Neuron (in vitro differentiated cells): ENCODE measurements at regions not wholly inside any gene's neighbourhood (a gene's known extent, or its start where the extent isn't known, plus 50 kb on each side); places are given as distances from the start of the nearest gene placed in this dataset.
"Not testable (repeated sequence)": the region's sequence is repeated elsewhere in the genome, so short reads cannot be mapped to it uniquely, and the experiment has no call there.

Experiments
- H2AFZ ChIP-seq: one replicate; pipeline ENCODE4 v1.6.1; 2013; ENCODE audit warnings: low read depth, mild to moderate bottlenecking, inconsistent platforms, low read length, moderate library complexity
- H3K27me3 ChIP-seq: one replicate; pipeline ENCODE4 v1.6.1; 2013; ENCODE audit warnings: low read length; ENCODE audit not compliant: insufficient read depth
- H3K36me3 ChIP-seq: one replicate; pipeline ENCODE4 v1.6.1; 2013; ENCODE audit warnings: low read length; ENCODE audit not compliant: insufficient read depth
- H3K4me1 ChIP-seq: one replicate; pipeline ENCODE4 v1.6.1; 2013; ENCODE audit warnings: low read length; ENCODE audit not compliant: insufficient read depth
- H3K4me3 ChIP-seq: 2 replicates; pipeline ENCODE4 v1.5.1; 2013; ENCODE audit warnings: mild to moderate bottlenecking, low read length, moderate library complexity
- H3K9me3 ChIP-seq: one replicate; pipeline ENCODE4 v1.6.1; 2013; ENCODE audit warnings: low read length

DNA sequence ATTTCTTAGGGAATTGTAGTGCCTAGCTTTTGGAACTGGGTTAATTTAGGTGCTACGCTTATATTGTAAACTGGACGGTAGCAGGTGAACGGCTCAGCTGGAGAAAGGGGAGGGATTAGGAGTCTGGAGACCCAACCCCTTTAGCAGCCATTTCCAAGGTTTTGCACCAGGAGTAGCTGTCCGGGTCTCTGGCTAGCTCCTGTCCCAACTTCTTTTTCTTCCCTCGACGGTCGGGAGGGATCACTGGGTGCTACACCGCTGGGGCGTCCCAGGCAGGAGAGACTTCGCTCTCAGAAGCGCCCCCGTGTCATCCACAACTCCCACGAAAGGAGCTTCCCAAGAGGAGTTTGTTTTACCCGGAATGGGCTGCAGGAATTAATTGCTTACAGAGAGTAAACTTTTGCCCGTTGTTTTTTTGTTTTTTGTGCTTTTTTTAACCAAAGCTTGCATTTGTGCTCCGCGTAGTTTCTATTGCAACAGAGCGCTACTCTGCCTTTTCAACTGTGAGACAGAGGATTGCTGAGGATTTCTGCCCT lies 1640.9 kb upstream of the C9orf72 start:
- Histone ChIP-seq H3K9me3 (no peaks in the 10 kb centered on the region), H3K4me1 (peaks cover 20% of the 10 kb centered on the region), H3K27me3 (peaks cover 27% of the 10 kb centered on the region), H3K36me3 (no peaks in the 10 kb centered on the region), H3K4me3 (peak overlapping the region; percentile 90), H2AFZ (peak overlapping the region; percentile 99)

DNA sequence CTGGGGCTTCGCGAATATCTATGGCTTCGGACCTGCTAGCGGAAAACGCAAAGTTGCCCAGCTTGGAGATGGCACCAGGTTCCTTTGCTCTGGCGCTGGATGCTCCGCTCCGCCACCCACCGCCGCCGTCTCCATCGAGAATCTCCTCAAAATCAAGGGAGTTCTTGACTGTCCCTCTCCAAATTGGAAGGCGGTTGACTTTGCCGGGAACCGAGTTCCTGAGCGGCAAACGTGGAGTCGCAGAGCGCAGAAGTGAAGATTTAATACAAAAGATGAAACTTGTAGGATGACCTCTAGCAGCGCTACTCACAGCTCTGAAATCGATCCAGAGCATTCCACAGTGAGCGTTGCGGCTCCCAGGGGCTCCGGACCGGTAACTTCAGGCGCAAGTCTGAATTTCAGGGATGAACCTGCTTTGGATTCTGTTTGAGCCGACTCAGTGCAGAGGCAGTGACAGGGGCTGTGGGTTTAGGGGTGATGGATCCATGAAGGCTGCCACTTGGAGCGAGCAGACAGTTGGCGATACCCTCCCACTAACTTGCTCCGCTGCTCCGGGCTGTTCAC lies 1641.5 kb upstream of the C9orf72 start:
- H3K27me3 ChIP-seq = peaks cover 27% of the 10 kb centered on the region
- peaks cover 20% of the 10 kb centered on the region for H3K4me1 ChIP-seq
- peak overlapping the region; percentile 99 for H2AFZ ChIP-seq
- H3K4me3 ChIP-seq = peak overlapping the region; percentile 90
- H3K36me3 ChIP-seq = no peaks in the 10 kb centered on the region
- no peaks in the 10 kb centered on the region for H3K9me3 ChIP-seq

DNA sequence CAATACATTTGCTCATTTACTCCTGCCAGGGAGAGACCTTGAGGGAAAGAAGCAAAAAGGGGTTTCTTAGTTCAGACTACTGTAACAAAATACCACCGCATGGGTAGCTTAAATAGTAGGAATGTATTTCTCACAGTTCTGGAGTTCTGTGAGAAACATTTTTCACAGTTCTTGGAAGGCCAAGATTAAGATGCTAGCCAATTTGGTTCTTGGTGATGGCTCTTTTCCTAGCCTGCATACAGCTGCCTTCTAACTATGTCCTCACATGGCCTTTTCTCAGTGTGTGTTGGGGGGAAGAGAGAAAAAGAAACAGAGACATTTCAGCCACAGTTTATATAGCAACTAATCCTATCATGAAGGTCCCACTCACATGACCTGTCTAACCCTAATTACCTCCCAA lies 1644.7 kb upstream of the C9orf72 start:
- Histone ChIP-seq H3K4me1 (peaks cover 14% of the 10 kb centered on the region), H2AFZ (no peak overlapping the region), H3K9me3 (no peaks in the 10 kb centered on the region), H3K36me3 (no peaks in the 10 kb centered on the region), H3K4me3 (no peak overlapping the region), H3K27me3 (peaks cover 16% of the 10 kb centered on the region)

DNA sequence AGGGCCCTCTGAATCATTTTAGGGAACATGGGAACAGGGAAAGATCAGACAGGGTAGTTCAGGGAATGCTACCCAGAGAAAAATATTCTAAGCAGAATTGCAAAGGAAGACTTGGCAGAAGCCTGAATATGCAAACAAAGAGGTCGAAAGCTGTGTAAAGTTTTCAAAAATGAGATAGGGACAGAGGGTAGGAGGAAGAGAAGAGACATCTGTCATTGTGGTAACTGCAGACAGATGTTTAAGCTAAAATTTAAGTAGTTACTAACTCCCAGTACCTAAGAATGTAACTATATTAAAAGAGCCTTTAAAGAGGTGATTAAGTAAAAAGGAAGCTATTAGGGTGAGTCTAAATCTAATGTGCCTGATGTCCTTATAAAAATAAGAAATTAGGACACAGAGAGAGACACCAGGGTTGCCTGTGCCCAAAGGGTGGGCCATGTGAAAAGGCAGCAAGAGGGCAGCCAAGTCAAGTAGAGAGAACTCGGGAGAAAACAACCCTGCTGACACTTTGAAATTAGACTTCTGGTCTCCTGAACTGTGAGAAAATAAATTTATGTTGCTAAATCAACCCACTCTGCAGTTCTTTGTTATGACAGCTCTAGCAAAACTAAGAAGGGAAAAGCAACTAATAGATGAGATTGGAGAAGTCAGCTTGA lies 1647.4 kb upstream of the C9orf72 start:
- H3K36me3 ChIP-seq = no peaks in the 10 kb centered on the region
- no peaks in the 10 kb centered on the region for H3K9me3 ChIP-seq
- no peaks in the 10 kb centered on the region for H3K4me1 ChIP-seq
- H3K27me3 ChIP-seq = peaks cover 6% of the 10 kb centered on the region
- H3K4me3 ChIP-seq = no peak overlapping the region
- H2AFZ ChIP-seq = no peak overlapping the region

DNA sequence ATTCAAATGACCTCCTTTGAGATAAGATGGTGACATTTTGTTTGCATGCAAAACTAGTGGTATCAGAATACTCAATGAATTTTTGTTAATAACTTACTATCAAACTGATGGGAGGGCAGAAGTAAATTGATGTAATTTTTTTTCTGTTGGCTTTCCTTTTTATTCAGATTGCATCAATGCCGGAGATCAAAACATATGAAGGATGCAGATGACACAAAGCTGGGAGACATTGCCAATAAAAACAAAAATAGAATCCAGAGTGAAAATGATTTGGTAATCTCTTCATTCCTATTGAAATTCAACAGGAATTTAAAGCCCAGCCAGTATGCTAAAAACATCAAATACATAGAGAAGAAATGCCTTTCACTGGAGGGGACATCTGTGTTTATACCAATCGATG lies 1655.3 kb upstream of the C9orf72 start:
- Histone ChIP-seq H2AFZ (no peak overlapping the region), H3K4me3 (no peak overlapping the region), H3K4me1 (no peaks in the 10 kb centered on the region), H3K27me3 (no peaks in the 10 kb centered on the region), H3K36me3 (no peaks in the 10 kb centered on the region), H3K9me3 (no peaks in the 10 kb centered on the region)

DNA sequence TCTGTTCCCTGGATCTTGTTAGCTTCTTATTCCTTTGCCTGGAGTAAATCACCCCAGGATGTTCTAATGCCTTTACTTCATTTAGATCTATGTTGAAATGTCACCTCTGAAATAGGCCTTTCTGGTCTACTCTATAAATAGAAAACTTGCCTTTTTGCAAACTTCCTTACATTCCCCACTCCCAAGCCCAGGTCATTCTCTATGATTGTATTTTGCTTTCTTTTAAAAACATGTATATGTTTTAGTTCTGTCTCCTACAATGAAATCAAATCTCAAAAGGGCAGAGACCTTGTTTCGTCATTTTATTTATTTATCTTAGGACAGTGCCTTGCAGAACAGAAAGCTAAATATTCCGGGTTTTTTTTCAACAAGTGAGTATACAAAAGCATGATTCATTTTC lies 1657.7 kb upstream of the C9orf72 start:
- no peaks in the 10 kb centered on the region for H3K36me3 ChIP-seq

DNA sequence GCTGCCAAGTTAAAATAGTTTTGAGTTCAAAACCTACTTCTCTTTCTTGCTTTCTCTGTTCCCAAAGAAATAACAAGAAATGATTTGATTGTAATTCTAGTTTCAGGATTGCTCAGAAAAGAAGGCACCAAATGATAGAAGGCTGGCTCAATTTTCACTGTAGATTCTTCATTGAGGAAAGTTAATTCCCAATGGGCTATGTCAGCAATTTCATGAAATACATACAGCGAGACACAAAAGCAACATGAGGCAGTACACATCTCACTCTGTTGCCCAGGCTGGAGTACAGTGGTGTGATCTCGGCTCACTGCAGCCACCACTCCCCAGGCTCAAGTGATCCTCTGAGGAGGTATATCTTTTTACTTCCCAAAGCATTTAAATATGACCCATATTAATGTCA lies 1659.9 kb upstream of the C9orf72 start:
- H3K9me3 ChIP-seq = no peaks in the 10 kb centered on the region
- no peak overlapping the region for H2AFZ ChIP-seq
- H3K4me1 ChIP-seq = no peaks in the 10 kb centered on the region
- H3K27me3 ChIP-seq = no peaks in the 10 kb centered on the region
- H3K36me3 ChIP-seq = no peaks in the 10 kb centered on the region
- no peak overlapping the region for H3K4me3 ChIP-seq

More for the DNA sequence above, 1657.7 kb upstream of the C9orf72 start:
- Histone ChIP-seq H3K4me1 (no peaks in the 10 kb centered on the region), H2AFZ (no peak overlapping the region), H3K4me3 (no peak overlapping the region), H3K27me3 (no peaks in the 10 kb centered on the region), H3K9me3 (no peaks in the 10 kb centered on the region)

DNA sequence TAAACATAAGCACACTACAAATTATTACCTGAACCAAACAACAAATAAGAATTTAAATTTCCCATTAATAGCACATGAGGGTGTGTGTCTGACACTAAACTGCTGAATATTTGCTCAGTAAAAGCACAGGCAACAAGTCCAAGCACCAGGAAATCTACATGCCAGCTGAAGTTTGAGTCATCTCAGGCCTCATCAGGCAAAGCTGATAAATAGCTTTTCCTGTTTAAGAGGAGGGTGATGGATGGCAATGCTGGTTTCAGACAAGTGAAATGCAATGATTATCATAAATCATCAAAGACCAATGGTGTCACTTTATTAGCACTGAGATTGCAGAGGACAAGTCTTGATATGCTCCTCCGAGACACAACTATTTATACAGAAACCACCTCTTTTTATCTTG lies 1668.0 kb upstream of the C9orf72 start:
- Histone ChIP-seq H3K36me3 (no peaks in the 10 kb centered on the region), H3K4me3 (no peak overlapping the region), H2AFZ (no peak overlapping the region), H3K9me3 (no peaks in the 10 kb centered on the region), H3K27me3 (no peaks in the 10 kb centered on the region), H3K4me1 (no peaks in the 10 kb centered on the region)

DNA sequence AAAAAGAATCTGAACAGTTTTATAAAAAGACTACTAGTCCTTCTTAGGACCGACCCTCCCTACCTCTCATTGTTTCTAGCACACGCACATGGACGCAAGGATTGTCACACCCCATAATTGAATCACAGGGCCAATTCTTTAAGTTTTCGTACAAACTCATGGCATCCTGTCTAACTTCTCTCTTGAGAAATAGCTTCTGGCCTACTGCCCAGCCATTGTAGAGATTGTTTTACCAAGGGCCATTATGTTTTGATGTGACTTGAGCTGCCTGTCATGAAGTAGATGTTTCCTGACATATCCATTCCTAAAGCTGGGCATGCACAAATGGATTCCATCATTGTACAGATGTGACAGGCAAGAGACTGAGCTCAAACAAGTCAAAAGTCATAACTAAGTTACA lies 1672.1 kb upstream of the C9orf72 start:
- Histone ChIP-seq H2AFZ (no peak overlapping the region), H3K4me3 (no peak overlapping the region), H3K4me1 (no peaks in the 10 kb centered on the region)

DNA sequence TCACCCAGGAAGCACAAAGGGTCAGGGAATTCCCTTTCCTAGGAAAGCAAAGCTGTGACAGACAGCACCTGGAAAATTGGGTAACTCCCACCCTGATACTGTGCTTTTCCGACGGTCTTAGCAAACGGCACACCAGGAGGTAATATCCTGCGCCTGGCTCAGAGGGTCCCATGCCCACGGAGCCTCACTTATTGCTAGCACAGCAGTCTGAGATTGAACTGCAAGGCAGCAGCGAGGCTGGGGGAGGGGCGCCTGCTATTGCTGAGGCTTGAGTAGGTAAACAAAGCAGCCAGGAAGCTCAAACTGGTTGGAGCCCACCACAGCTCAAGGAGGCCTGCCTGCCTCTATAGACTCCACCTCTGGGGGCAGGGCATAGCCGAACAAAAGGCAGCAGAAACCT lies 1697.1 kb upstream of the C9orf72 start:
- not testable (repeated sequence) for H3K4me1 ChIP-seq, H3K27me3 ChIP-seq, H3K36me3 ChIP-seq, H3K4me3 ChIP-seq, H2AFZ ChIP-seq, H3K9me3 ChIP-seq

More for the DNA sequence above, 1672.1 kb upstream of the C9orf72 start:
- Histone ChIP-seq H3K27me3 (no peaks in the 10 kb centered on the region), H3K9me3 (no peaks in the 10 kb centered on the region), H3K36me3 (no peaks in the 10 kb centered on the region)

DNA sequence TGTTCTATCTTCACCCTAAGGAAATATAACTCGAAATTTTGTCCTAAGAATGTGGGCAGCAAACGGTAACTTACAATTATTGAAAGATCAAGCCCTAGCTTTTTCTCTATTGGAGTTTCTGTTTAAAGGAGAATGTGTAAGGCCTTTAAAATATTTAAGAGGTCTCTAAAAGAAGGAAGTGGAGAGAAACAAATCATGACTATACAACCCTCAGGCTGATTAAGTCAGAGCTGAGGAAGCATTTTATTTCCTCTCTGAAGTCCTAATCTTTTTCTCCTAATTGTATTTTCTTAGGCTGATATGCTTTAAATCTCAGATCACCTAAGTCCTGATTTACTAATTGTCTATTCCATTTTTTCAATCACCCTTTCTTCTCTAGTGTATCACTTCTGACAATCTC lies 1708.8 kb upstream of the C9orf72 start:
- Histone ChIP-seq H3K36me3 (no peaks in the 10 kb centered on the region), H3K27me3 (no peaks in the 10 kb centered on the region), H3K4me3 (no peak overlapping the region), H3K9me3 (no peaks in the 10 kb centered on the region), H3K4me1 (no peaks in the 10 kb centered on the region), H2AFZ (no peak overlapping the region)

DNA sequence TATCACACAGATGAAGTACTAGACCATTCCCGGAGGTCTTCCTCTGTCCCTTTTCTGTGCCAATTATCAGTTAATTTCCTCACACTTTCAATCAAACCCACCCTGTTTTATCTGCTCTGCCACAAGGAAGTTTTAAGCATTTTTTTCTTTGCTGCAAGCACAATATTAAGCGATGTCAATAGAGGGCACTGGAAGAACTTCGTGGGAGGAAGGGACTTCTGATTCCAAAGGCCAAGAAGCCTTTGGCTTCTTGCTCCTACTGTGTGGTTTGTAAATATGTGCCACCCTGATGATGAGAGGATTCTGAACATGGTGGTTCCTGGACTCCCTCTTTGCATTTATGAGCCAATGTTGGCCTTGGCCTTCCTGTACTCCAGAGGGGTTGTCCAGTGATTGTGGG lies 1712.5 kb upstream of the C9orf72 start:
- H3K9me3 ChIP-seq = no peaks in the 10 kb centered on the region
- H3K27me3 ChIP-seq = no peaks in the 10 kb centered on the region
- no peaks in the 10 kb centered on the region for H3K4me1 ChIP-seq
- no peak overlapping the region for H3K4me3 ChIP-seq
- no peak overlapping the region for H2AFZ ChIP-seq
- H3K36me3 ChIP-seq = no peaks in the 10 kb centered on the region

DNA sequence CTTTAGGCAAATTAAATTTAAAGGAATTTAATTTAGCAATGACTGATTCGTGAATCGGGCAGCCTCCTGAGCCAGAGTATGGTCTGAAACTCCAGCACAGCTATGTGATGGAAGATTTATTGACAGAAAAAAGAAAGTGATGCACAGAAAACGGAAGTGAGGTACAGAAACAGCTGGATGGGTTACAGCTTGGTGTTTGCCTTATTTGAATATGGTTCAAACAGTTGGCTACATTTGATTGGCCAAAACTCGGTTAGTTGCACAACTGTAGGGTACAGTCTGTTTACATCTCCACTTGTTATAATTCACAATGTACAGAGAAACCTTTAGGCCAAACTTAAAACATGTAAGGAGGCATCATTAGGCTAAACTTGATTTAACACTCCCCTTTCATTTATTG lies 1716.1 kb upstream of the C9orf72 start:
- no peaks in the 10 kb centered on the region for H3K9me3 ChIP-seq
- H3K36me3 ChIP-seq = no peaks in the 10 kb centered on the region
- H3K4me3 ChIP-seq = no peak overlapping the region
- no peaks in the 10 kb centered on the region for H3K4me1 ChIP-seq
- no peaks in the 10 kb centered on the region for H3K27me3 ChIP-seq
- H2AFZ ChIP-seq = no peak overlapping the region

DNA sequence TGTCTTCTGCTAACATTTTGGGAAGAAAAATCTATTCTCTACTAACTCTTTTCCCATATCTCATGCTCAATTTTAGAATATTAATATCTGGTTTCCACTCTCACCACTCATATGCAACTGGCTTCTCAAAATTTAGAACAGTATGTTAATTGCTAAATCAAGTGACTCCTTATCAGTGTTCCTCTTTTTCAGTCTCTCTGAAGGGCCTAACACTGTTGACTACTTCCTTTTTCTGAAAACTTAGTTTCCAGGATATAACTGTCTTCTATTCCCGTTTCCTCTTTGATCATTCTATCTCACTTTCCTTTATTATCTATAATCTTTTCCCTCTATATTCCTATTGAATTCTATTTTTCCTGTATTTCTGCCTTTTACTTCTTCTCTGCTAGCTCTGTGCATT lies 1717.2 kb upstream of the C9orf72 start:
- H3K27me3 ChIP-seq = no peaks in the 10 kb centered on the region
- no peak overlapping the region for H3K4me3 ChIP-seq
- H3K4me1 ChIP-seq = no peaks in the 10 kb centered on the region
- H3K36me3 ChIP-seq = no peaks in the 10 kb centered on the region
- no peak overlapping the region for H2AFZ ChIP-seq
- H3K9me3 ChIP-seq = no peaks in the 10 kb centered on the region
